Ureter (tissue), 1 donor: ENCODE measurements at regions not wholly inside any gene's neighbourhood (a gene's known extent, or its start where the extent isn't known, plus 50 kb on each side); places are given as distances from the start of the nearest gene placed in this dataset.
"Not testable (repeated sequence)": the region's sequence is repeated elsewhere in the genome, so short reads cannot be mapped to it uniquely, and the experiment has no call there.

ENCODE experiments used
- DNase-seq: peaks from one replicate; pipeline ENCODE4 v3.0.0-alpha.2; 2020; ENCODE audit warnings: low spot score
- donor health status: DM: yes; HTN: yes; CAD: no.

DNA sequence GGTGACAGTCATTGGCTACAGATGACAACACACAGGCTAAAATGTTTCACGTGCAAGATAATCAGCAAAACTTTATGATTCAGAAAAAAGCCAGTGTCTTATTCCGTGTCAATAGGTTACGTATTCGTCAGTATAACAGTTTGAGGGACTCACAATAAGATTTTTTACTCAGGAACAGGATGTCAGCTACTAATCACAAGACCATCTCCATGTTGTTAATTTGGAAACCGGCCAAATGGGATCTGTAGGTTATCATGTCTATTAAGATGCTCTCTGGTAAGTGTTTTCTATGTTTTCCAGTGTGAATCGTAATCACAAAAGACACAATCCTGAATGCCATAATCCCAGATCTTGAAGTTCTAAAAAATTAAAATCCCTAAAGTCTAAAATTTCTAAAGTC is 197.3 kb downstream of the ETV1 start:
- no peak for DNase-seq

GRCh38 chr7:13793926-13794325 is 195.5 kb downstream of the ETV1 start:
- DNase-seq: no peak

DNA sequence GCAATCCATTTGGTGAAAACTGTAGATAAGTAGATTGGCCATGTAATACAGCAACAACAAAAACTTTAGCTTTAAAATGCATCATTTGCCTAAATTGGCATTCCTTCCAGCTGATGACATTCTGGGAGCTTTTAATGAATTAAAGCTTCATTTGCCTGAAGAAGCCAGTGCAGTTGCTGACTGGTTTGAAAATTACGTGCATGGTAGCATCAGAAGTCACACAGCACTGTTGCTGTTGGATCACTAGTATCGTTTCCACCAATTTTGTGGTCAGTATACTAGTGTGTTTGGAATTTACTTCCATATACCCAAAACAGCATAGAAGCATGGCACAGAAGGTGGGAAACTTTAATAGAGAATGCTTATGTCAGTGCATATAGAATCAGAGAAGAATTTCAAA is 194.9 kb downstream of the ETV1 start:
- no peak for DNase-seq

GRCh38 chr7:13797545-13797944 is 191.9 kb downstream of the ETV1 start:
- DNase-seq: no peak

DNA sequence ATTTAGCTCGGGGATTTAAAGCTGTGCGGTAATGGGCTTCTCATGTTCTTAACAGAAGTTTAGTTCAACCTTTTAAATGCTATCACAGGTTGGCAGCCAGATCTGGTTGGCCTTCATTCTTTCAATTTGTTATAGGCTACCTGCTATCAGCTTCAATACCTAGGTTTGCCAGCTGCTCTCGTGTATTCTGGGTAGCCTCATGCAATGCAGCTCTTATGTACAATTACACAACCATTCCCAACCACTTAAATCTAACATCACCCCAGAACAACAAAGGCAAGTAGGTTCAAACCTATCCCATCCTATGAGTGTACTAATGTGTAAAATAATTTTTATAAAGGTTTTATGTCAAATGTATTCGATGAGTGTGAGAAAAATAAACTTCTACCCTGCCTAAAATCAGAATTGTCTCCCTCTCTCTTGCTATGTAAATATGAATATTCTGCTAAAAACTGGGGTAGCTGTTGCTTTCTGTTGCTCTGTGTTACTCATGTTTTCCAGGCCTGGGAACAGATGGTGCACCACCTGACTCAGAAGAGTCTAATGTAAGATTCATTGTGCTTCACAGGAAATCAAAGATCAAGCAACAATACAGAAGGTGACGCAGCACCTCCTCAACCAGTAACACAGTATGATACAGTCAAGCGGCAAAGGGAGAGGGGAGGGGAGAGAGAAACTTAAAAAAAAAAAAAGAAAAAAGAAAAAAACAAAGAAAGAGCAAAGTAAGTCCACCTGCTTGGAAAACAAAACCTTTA is 188.6 kb downstream of the ETV1 start:
- DNase-seq: no peak

- DNase-seq: no peak
Measured at GRCh38 chr7:13801669-13802068, 187.8 kb downstream of the ETV1 start.

GRCh38 chr7:13802651-13803050 is 186.8 kb downstream of the ETV1 start:
- no peak for DNase-seq

DNA sequence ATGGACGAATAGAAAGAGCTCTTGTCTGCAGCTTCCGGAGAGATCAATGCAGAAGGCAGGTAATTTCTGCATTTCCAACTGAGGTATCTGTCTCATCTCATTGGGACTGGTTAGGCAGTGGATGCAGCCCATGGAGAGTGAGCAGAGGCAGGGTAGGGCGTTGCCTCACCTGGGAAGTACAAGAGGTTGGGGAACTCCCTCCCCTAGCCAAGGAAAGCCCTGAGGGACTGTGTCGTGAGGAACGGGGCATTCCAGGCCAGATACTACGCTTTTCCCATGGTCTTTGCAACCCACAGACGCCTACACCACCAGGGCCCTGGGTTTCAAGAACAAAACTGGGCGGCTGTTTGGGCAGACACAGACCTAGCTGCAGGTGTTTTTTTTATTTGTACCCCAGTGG is 186.3 kb downstream of the ETV1 start:
- DNase-seq: no peak

- not testable (repeated sequence) for DNase-seq
Measured at GRCh38 chr7:13806089-13806867, 183.2 kb downstream of the ETV1 start.

DNA sequence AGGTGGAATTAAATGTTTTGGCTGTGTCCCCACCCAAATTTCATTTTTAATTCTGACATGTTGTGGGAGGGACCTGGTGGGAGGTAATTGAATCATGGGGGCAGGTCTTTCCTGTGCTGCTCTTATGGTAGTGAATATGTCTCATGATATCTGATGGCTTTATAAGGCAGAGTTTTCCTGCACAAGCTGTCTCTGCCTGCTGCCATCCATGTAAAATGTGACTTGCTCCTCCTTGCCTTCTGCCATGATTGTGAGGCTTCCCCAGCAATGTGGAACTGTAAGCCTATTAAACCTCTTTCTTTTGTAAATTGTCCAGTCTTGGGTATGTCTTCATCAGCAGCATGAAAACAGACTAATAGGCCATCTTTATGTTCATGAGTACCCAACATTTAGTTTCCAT is 172.2 kb downstream of the ETV1 start:
- not testable (repeated sequence) for DNase-seq

DNA sequence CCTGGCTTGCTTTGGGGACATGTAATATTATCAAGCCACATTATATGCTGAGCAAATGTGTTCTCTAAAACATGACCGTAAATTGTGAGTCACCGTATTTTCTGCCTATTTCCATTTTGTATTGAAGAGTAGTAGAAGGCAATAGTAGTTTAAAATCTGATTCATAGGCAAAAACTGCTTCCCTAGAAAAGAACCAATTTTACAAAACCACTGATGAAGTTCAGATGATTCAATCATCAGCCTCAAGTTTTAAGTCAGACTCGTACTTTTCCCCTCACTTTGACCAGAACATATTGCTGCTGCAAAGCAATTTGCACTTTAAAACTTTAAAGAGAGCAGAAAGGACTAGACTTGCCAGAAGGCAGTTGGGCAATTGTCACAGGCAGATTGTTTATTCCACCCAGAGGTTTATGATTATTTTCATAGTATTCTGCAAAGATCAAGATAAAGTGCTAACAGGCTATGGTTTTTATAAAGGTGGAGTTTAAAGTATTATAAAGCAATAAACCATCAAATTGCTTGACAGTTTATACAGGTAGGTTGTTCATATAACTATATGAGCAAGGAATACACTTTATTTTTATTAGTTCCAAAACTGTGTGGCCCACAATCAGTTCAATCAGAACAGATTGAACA is 168.2 kb downstream of the ETV1 start:
- DNase-seq: no peak

DNA sequence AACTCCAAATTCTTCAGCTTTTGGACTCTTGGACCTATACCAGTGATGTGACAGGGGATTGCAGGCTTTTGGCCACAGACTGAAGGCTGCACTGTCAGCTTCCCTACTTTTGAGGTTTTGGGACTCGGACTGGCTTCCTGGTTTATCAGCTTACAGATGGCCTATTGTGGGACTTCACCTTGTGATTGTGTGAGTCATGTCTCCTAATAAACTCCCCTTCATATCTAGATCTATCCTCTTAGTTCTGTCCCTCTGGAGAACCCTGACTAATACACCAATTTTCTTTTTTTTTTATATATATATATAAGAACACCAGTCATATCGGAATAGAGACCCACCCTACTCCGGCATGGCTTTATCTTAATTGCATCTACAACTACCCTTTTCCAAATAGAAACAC is 166.8 kb downstream of the ETV1 start:
- no peak for DNase-seq

DNA sequence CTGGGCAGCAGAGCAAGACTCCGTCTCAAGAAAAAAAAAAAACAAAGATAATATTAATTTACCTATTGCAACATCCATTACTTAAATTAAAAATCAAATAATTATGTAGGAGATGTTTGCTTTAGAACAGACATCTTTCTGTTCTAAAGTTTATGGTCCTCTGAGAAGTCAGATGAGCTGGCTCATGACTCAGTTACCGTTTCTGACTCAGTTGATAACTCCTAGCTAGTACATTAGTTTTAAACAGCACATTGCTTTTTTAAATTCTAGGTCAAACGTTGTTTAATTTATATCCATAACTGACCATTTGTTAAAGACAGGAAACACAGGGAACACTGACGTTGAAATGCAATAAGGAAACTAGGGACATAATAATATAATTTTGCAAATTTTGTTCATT is 162.7 kb downstream of the ETV1 start:
- DNase-seq: no peak

DNA sequence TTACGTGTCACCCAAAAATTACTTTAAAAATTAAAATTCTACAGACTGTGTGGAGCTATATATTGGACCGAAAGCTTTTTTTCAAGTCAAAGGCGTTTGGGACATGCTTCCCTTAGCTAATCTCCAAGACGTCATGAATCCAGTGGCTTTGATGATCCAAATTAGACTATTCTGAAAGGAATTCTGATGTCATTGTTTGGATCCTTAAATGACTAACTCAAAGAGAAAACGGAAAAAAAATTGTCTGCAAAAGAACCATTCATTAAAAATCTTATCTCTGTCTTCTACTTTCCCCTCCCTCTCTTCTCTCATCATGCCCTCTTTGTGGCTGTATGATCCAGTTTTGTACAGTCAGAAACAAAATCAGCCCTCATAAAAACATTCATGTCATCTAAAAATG is 161.8 kb downstream of the ETV1 start:
- no peak for DNase-seq

DNA sequence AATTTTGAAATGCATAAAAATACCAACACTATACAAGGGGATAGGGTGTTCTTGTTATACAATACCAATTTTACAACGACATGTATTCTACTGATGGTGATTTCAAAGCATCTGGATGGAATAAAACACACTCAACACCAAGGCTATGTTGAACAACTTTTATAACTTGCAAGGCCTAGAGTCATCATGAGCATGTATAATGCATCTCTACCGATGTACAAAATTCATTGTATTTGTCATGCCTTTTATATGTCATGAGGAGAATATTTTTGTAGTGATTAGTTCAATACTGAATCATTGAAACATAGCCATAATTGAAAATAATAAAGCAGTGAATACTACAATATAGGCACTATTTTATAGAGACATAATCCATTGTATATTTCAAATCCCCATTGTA is 160.2 kb downstream of the ETV1 start:
- DNase-seq: no peak

GRCh38 chr7:13829914-13830900 is 159.3 kb downstream of the ETV1 start:
- DNase-seq: no peak

DNA sequence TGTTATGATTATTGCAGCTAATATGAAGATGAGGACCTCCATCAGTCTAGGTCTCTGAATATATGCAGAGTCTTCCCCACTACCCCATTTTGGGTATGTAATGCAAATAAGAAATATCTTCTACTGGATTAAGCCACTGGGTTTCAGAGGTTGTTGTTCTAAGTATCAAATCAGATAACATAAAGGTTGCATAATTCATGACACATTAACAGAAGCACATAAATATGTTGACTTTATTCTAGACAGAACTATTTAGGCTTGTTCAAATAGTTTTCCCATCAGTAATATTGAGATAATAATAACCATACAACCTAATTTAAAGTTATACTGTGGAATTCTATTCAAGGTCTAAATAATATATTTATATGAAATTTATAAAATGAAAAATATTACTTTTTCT is 157.1 kb downstream of the ETV1 start:
- no peak for DNase-seq

- DNase-seq: no peak
Measured at GRCh38 chr7:13834328-13834761, 155.1 kb downstream of the ETV1 start.

GRCh38 chr7:13835442-13835841 is 154.0 kb downstream of the ETV1 start:
- no peak for DNase-seq

GRCh38 chr7:13839063-13839462 is 150.4 kb downstream of the ETV1 start:
- DNase-seq: no peak
